ENCODE measurements at regions not wholly inside any gene's neighbourhood (a gene's known extent, or its start where the extent isn't known, plus 50 kb on each side); places are given as distances from the start of the nearest gene placed in this dataset.

- Histone ChIP-seq H3K9me3 (ENCODE audit: insufficient read depth, low read depth, low read length) (no peaks in the 10 kb centered on the region), H3K4me2 (ENCODE audit: low read length) (no peak overlapping the region), H3K4me1 (ENCODE audit: insufficient read depth, low read length) (no peaks in the 10 kb centered on the region), H3K27me3 (ENCODE audit: insufficient read depth, low read length) (no peaks in the 10 kb centered on the region), H2AFZ (ENCODE audit: low read depth, low read length) (no peak overlapping the region), H3K9ac (ENCODE audit: low read length) (no peak overlapping the region), H3K36me3 (ENCODE audit: insufficient read depth, low read length) (no peaks in the 10 kb centered on the region), H4K20me1 (ENCODE audit: insufficient read depth, low read length) (no peaks in the 10 kb centered on the region), H3K4me3 (ENCODE audit: insufficient read depth, low read depth, low read length) (no peak overlapping the region), H3K27ac (ENCODE audit: low read depth, low read length) (no peak overlapping the region), H3K79me2 (ENCODE audit: insufficient read depth, low read length) (no peaks in the 10 kb centered on the region)
- peaks cover 40% of the 10 kb centered on the region for H3K27me3 Mint-ChIP-seq (ENCODE audit: low read depth, unreplicated experiment)
- peaks cover 2% of the 10 kb centered on the region for H3K4me1 Mint-ChIP-seq (ENCODE audit: low read depth, unreplicated experiment)
- H3K4me3 Mint-ChIP-seq (ENCODE audit: unreplicated experiment) = no peak overlapping the region
- peaks cover 1% of the 10 kb centered on the region for H3K9me3 Mint-ChIP-seq (ENCODE audit: unreplicated experiment)
- DNase-seq (ENCODE audit: low read depth) = no peak
- no peak for FAIRE-seq
- no peaks in the 10 kb centered on the region for H3K36me3 Mint-ChIP-seq (ENCODE audit: low read depth, unreplicated experiment)
- no peak overlapping the region for H3K27ac Mint-ChIP-seq (ENCODE audit: unreplicated experiment)
- TF ChIP-seq, protein P1, sequence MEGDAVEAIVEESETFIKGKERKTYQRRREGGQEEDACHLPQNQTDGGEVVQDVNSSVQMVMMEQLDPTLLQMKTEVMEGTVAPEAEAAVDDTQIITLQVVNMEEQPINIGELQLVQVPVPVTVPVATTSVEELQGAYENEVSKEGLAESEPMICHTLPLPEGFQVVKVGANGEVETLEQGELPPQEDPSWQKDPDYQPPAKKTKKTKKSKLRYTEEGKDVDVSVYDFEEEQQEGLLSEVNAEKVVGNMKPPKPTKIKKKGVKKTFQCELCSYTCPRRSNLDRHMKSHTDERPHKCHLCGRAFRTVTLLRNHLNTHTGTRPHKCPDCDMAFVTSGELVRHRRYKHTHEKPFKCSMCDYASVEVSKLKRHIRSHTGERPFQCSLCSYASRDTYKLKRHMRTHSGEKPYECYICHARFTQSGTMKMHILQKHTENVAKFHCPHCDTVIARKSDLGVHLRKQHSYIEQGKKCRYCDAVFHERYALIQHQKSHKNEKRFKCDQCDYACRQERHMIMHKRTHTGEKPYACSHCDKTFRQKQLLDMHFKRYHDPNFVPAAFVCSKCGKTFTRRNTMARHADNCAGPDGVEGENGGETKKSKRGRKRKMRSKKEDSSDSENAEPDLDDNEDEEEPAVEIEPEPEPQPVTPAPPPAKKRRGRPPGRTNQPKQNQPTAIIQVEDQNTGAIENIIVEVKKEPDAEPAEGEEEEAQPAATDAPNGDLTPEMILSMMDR (IDR thresholded peaks at IDR 0.05; ENCODE audit: insufficient read depth, low read depth, low read length) = peak; percentile 8
- TF ChIP-seq EZH2 (IDR thresholded peaks at IDR 0.05; ENCODE audit: insufficient read depth, low read length) = no peak
Observed at GRCh38 chr5:159441441-159441840, 111.2 kb upstream of the IL12B start.

- H4K20me1 ChIP-seq (ENCODE audit: insufficient read depth, low read length) = no peaks in the 10 kb centered on the region
- H3K36me3 ChIP-seq (ENCODE audit: insufficient read depth, low read length) = no peaks in the 10 kb centered on the region
- no peak overlapping the region for H3K27ac ChIP-seq (ENCODE audit: low read depth, low read length)
- no peaks in the 10 kb centered on the region for H3K27me3 ChIP-seq (ENCODE audit: insufficient read depth, low read length)
- FAIRE-seq (no peak), DNase-seq (ENCODE audit: low read depth) (no peak)
- Mint-ChIP-seq H3K36me3 (ENCODE audit: low read depth, unreplicated experiment) (no peaks in the 10 kb centered on the region), H3K27ac (ENCODE audit: unreplicated experiment) (no peak overlapping the region), H3K9me3 (ENCODE audit: unreplicated experiment) (peaks cover 1% of the 10 kb centered on the region), H3K27me3 (ENCODE audit: low read depth, unreplicated experiment) (peaks cover 33% of the 10 kb centered on the region), H3K4me3 (ENCODE audit: unreplicated experiment) (no peak overlapping the region), H3K4me1 (ENCODE audit: low read depth, unreplicated experiment) (peaks cover 2% of the 10 kb centered on the region)
- H3K4me1 ChIP-seq (ENCODE audit: insufficient read depth, low read length) = no peaks in the 10 kb centered on the region
- no peak overlapping the region for H3K9ac ChIP-seq (ENCODE audit: low read length)
- no peak overlapping the region for H3K4me3 ChIP-seq (ENCODE audit: insufficient read depth, low read depth, low read length)
- no peak overlapping the region for H2AFZ ChIP-seq (ENCODE audit: low read depth, low read length)
- no peaks in the 10 kb centered on the region for H3K9me3 ChIP-seq (ENCODE audit: insufficient read depth, low read depth, low read length)
- TF ChIP-seq, protein P1 (IDR thresholded peaks at IDR 0.05; ENCODE audit: insufficient read depth, low read depth, low read length) = no peak
- no peak for TF ChIP-seq EZH2 (IDR thresholded peaks at IDR 0.05; ENCODE audit: insufficient read depth, low read length)
- no peaks in the 10 kb centered on the region for H3K79me2 ChIP-seq (ENCODE audit: insufficient read depth, low read length)
- H3K4me2 ChIP-seq (ENCODE audit: low read length) = no peak overlapping the region
Observed at GRCh38 chr5:159442206-159442850, 112.0 kb upstream of the IL12B start.

GRCh38 chr5:159444441-159445082, 114.3 kb upstream of the IL12B start:
- Mint-ChIP-seq H3K4me3 (ENCODE audit: unreplicated experiment) (no peak overlapping the region), H3K36me3 (ENCODE audit: low read depth, unreplicated experiment) (no peaks in the 10 kb centered on the region), H3K4me1 (ENCODE audit: low read depth, unreplicated experiment) (peaks cover 2% of the 10 kb centered on the region), H3K9me3 (ENCODE audit: unreplicated experiment) (no peaks in the 10 kb centered on the region), H3K27ac (ENCODE audit: unreplicated experiment) (no peak overlapping the region), H3K27me3 (ENCODE audit: low read depth, unreplicated experiment) (peaks cover 25% of the 10 kb centered on the region)
- no peak overlapping the region for H3K4me2 ChIP-seq (ENCODE audit: low read length)
- no peak overlapping the region for H3K9ac ChIP-seq (ENCODE audit: low read length)
- no peaks in the 10 kb centered on the region for H4K20me1 ChIP-seq (ENCODE audit: insufficient read depth, low read length)
- peak; percentile 33 for DNase-seq (ENCODE audit: low read depth)
- no peaks in the 10 kb centered on the region for H3K9me3 ChIP-seq (ENCODE audit: insufficient read depth, low read depth, low read length)
- H2AFZ ChIP-seq (ENCODE audit: low read depth, low read length) = no peak overlapping the region
- no peak overlapping the region for H3K27ac ChIP-seq (ENCODE audit: low read depth, low read length)
- H3K36me3 ChIP-seq (ENCODE audit: insufficient read depth, low read length) = no peaks in the 10 kb centered on the region
- TF ChIP-seq, protein P1 (IDR thresholded peaks at IDR 0.05; ENCODE audit: insufficient read depth, low read depth, low read length) = peak; percentile 49
- TF ChIP-seq EZH2 (IDR thresholded peaks at IDR 0.05; ENCODE audit: insufficient read depth, low read length) = no peak
- no peak overlapping the region for H3K4me3 ChIP-seq (ENCODE audit: insufficient read depth, low read depth, low read length)
- peaks cover 2% of the 10 kb centered on the region for H3K4me1 ChIP-seq (ENCODE audit: insufficient read depth, low read length)
- no peaks in the 10 kb centered on the region for H3K79me2 ChIP-seq (ENCODE audit: insufficient read depth, low read length)
- peak; percentile 76 for FAIRE-seq
- H3K27me3 ChIP-seq (ENCODE audit: insufficient read depth, low read length) = no peaks in the 10 kb centered on the region
